OCI-LY7 (cell line): ENCODE measurements at regions not wholly inside any gene's neighbourhood (a gene's known extent, or its start where the extent isn't known, plus 50 kb on each side); places are given as distances from the start of the nearest gene placed in this dataset.

ENCODE experiments used
- CTCF ChIP-seq: fragments of 200-600 bp; sonication (generic); conservative IDR thresholded peaks from 2 replicates; pipeline ENCODE4 v1.5.1; 2014; ENCODE audit warnings: mild to moderate bottlenecking, antibody characterized with exemption, low read length, moderate library complexity, mixed read lengths
- EZH2phosphoT487 ChIP-seq: fragments of 200-600 bp; sonication (generic); IDR thresholded peaks from 2 replicates; pipeline ENCODE4 v1.6.1; 2018; ENCODE audit warnings: low read depth, borderline replicate concordance, mild to moderate bottlenecking, mixed run types, antibody characterized with exemption, low read length, moderate library complexity, mixed read lengths

- peak; percentile 84 for TF ChIP-seq CTCF
- TF ChIP-seq EZH2phosphoT487: no peak
Observed at GRCh38 chr6:104527761-104528415, 331.8 kb downstream of the HACE1 start.
